Lung (tissue), 11 donors: ENCODE measurements at regions not wholly inside any gene's neighbourhood (a gene's known extent, or its start where the extent isn't known, plus 50 kb on each side); places are given as distances from the start of the nearest gene placed in this dataset.

ENCODE experiments used
- ATAC-seq: fragments of 200-7000 bp; cut with Tn5 transposase; one replicate; pipeline ENCODE4 v1.9.1; 2020; ENCODE audit warnings: moderate number of reproducible peaks; ENCODE audit not compliant: insufficient read depth, low FRiP score
- DNase-seq, 3 donors: peaks; one replicate each; pipeline ENCODE4 v3.0.0-alpha.2; 2013 to 2017
- H3K27ac ChIP-seq, 2 donors: one replicate each; pipeline ENCODE4 v1.5.1; 2013; ENCODE audit warnings: mild to moderate bottlenecking in 2 of 2, moderate library complexity in 2 of 2, control low read depth in 1 of 2, inconsistent platforms in 1 of 2, low read depth in 1 of 2, low read length in 1 of 2
- H3K27me3 ChIP-seq, 3 donors: one replicate each; pipeline ENCODE4 v1.5.1; 2013; ENCODE audit warnings: low read length in 2 of 3; ENCODE audit not compliant: control insufficient read depth in 3 of 3, insufficient read depth in 3 of 3
- H3K36me3 ChIP-seq, 4 donors: one replicate each; pipeline ENCODE4 v1.5.1; 2013; ENCODE audit warnings: low read length in 4 of 4, mild to moderate bottlenecking in 1 of 4, moderate library complexity in 1 of 4; ENCODE audit not compliant: control insufficient read depth in 4 of 4, insufficient read depth in 4 of 4
- H3K4me1 ChIP-seq, 5 donors: one replicate each; pipeline ENCODE4 v1.5.1; 2013; ENCODE audit warnings: low read length in 5 of 5, mild to moderate bottlenecking in 2 of 5, moderate library complexity in 1 of 5; ENCODE audit not compliant: control insufficient read depth in 5 of 5, insufficient read depth in 5 of 5
- H3K4me3 ChIP-seq: one replicate; pipeline ENCODE4 v1.5.1; 2013; ENCODE audit warnings: mild to moderate bottlenecking, control low read depth, moderate library complexity
- H3K9ac ChIP-seq, 2 donors: one replicate each; pipeline ENCODE4 v1.5.1; 2013; ENCODE audit warnings: low read length in 2 of 2, control low read depth in 1 of 2; ENCODE audit not compliant: insufficient read depth in 1 of 2
- H3K9me3 ChIP-seq, 4 donors: one replicate each; pipeline ENCODE4 v1.5.1; 2013; ENCODE audit warnings: low read length in 3 of 4, mild to moderate bottlenecking in 1 of 4, moderate library complexity in 1 of 4; ENCODE audit not compliant: control insufficient read depth in 4 of 4, insufficient read depth in 3 of 4
- CTCF ChIP-seq: IDR thresholded peaks from 2 replicates; pipeline ENCODE4 v1.5.1; 2012; ENCODE audit warnings: mild to moderate bottlenecking; ENCODE audit errors: control extremely low read depth, extremely low read depth
- WGBS, 2 donors: extraction: QIAGEN DNeasy Blood & Tissue Kit; methylation state at CpG; one replicate each; pipeline ENCODE4 v1.1.7; 2013; 5-methylcytosine and 5-hydroxymethylcytosine counted together
- donor health status: control.
- donor health status: control.
- donor health status: Bipolar disorder and iron deficiency.
- donor health status: healthy.
- donor health status: DM: yes; HTN: yes; CAD: no.

GRCh38 chr4:28565396-28565795 lies 1704.8 kb downstream of the STIM2 start:
- Histone ChIP-seq H3K4me3 (no peak overlapping the region), H3K27me3 (no peaks in the 10 kb centered on the region), H3K36me3 (no peaks in the 10 kb centered on the region), H3K27ac (no peak overlapping the region), H3K9me3 (peaks cover 0 to 7% (median 0%) of the 10 kb centered on the region in 4 donors), H3K4me1 (no peaks in the 10 kb centered on the region), H3K9ac (no peak overlapping the region)
- TF ChIP-seq CTCF: no peak
- DNase-seq (no peak), ATAC-seq (no peak)
- 73 to 83% methylated on average over 2 of the region's 2 CpGs for WGBS, 2 donors

- 80 to 82% methylated on average over 2 of the region's 2 CpGs for WGBS, 2 donors
- ATAC-seq: no peak
Measured at GRCh38 chr4:28600958-28601357, 1740.3 kb downstream of the STIM2 start.

GRCh38 chr4:28621591-28621990 lies 1761.0 kb downstream of the STIM2 start:
- DNase-seq (no peak), ATAC-seq (no peak)
- Histone ChIP-seq H3K27me3 (no peaks in the 10 kb centered on the region), H3K4me1 (no peaks in the 10 kb centered on the region), H3K9me3 (no peaks in the 10 kb centered on the region), H3K27ac (no peak overlapping the region), H3K36me3 (no peaks in the 10 kb centered on the region), H3K9ac (no peak overlapping the region), H3K4me3 (no peak overlapping the region)
- WGBS, 2 donors: 59 to 73% methylated on average over 3 of the region's 3 CpGs
- TF ChIP-seq CTCF: no peak

More at GRCh38 chr4:28600958-28601357, 1740.3 kb downstream of the STIM2 start:
- Histone ChIP-seq H3K9me3 (peaks cover 0 to 3% (median 0%) of the 10 kb centered on the region in 4 donors), H3K4me1 (no peaks in the 10 kb centered on the region), H3K9ac (no peak overlapping the region), H3K27ac (no peak overlapping the region), H3K36me3 (no peaks in the 10 kb centered on the region), H3K4me3 (no peak overlapping the region), H3K27me3 (no peaks in the 10 kb centered on the region)
- no peak for DNase-seq
- TF ChIP-seq CTCF: no peak

- Histone ChIP-seq H3K4me1 (no peaks in the 10 kb centered on the region), H3K36me3 (no peaks in the 10 kb centered on the region), H3K4me3 (no peak overlapping the region), H3K9ac (no peak overlapping the region), H3K27me3 (no peaks in the 10 kb centered on the region), H3K27ac (no peak overlapping the region), H3K9me3 (no peaks in the 10 kb centered on the region)
- ATAC-seq (no peak), DNase-seq (no peak)
- WGBS, 2 donors: 85 to 89% methylated on average over 3 of the region's 3 CpGs
- TF ChIP-seq CTCF: no peak
Measured at GRCh38 chr4:28636971-28637370, 1776.3 kb downstream of the STIM2 start.
